ENCODE measurements at regions not wholly inside any gene's neighbourhood (a gene's known extent, or its start where the extent isn't known, plus 50 kb on each side); places are given as distances from the start of the nearest gene placed in this dataset.

DNA sequence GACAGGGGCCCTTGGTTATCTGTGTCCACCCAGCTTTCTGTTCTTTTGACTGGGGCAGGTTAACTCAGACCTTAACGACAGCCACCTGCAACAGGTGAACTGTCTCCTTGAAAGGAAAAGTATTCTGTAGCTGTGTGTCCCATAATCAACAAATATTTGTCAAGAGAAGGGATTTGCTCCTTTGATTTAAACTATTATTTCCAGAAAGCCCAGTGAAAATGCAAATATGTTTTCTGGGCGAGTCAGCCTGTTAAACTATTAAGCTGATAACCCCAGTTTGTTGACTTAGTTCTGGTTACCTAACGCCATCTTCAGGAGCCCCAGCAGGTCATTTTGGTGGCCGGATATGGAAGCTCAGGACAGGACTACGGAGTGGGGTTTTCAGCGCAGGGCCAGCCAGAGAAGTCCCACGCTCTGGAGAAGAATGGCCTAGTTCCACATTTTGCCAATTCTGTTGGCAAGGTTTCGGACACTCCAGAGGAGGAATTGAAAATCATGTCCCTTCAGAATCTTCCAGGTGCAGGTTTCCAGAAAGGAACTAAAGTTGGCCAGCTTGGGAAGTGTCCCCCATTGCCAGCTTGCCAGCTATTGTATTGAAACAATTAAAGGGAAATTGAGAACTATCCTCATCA lies 54.5 kb downstream of the ADRA2A start:
- no peak for DNase-seq

DNA sequence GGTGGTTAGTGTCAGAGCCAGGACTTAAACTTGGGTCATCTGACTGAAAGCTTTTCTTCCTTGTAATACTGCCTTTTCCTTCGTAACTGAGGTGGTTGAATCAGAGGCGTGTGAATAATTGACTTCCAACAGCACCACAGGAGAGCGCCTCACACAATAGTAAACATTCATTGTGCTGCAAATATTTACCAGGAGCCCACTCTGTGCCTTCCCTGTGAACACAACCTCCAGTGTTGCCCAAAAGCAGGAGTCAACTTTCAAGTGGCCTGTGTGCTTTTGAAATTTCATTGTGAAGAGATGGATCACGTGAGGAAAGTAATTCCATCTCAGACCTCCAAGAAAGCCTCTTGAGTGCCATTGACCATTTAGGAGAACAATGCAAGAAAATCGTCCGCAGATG lies 60.2 kb downstream of the ADRA2A start:
- DNase-seq: no peak

DNA sequence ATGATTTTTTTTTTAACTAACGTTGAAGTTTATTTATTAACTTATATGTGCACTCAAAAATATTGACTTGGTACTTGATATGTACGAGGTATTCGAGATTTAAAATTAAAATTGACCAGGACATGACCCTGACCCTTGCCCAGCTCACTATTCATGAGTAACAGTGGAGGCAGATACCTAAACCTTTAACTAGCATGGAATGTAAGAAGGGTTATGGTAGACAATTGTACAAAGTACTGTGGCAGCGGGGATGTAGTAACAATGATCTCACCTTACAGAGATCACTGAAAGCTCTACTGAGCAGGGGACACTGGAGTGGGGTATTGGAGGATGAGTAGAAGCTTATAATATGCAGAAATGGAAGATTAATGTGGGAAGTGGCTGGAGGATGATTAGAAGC lies 60.8 kb downstream of the ADRA2A start:
- DNase-seq: no peak

DNA sequence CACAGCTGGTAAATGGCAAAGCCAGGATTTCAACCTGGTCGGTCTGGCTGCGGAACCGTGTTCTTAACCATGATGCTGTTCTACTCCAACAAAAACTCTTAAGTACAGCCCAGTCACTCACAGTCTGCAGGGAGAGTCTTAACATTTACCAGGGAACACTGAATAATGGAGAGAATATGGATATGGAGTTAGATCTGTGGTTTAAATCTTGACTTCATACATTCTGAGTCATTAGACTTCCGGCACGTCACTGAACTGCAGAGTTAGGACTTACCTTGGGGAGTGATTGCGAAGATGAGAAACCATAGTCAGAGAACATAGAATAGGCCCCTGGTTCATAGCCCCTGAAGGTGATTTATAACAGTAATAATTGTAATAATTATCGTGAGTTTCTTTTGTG lies 61.7 kb downstream of the ADRA2A start:
- no peak for DNase-seq

GRCh38 chr10:111139567-111139966 lies 62.7 kb downstream of the ADRA2A start:
- DNase-seq: no peak

- no peak for DNase-seq
Observed at GRCh38 chr10:111142092-111142768, 65.4 kb downstream of the ADRA2A start.

GRCh38 chr10:111146025-111146640 lies 69.3 kb downstream of the ADRA2A start:
- DNase-seq: no peak

GRCh38 chr10:111148025-111148424 lies 71.2 kb downstream of the ADRA2A start:
- DNase-seq: no peak

DNA sequence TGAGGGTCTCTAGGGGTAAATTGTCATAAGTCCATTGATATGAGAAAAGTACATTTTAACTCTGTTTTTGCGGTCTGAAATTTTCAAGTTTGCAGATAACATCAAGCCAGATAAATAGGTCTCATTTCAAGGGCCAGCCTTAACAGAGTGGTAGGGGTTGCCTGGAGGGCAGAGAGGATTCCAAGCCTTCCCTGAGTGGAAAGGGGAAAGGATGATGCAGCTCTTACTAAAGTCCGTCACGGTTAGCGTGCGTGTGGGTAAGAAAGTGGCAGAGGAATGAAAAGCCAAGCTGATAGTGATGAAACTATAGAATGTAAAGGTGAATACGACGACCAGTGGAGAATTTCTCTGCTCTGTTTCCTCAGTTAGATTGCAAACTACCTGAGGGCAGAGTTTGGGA lies 71.6 kb downstream of the ADRA2A start:
- DNase-seq: no peak

GRCh38 chr10:111150691-111151090 lies 73.9 kb downstream of the ADRA2A start:
- DNase-seq: no peak

GRCh38 chr10:111151595-111152307 lies 74.9 kb downstream of the ADRA2A start:
- DNase-seq: no peak

GRCh38 chr10:111156754-111157153 lies 79.9 kb downstream of the ADRA2A start:
- no peak for DNase-seq

DNA sequence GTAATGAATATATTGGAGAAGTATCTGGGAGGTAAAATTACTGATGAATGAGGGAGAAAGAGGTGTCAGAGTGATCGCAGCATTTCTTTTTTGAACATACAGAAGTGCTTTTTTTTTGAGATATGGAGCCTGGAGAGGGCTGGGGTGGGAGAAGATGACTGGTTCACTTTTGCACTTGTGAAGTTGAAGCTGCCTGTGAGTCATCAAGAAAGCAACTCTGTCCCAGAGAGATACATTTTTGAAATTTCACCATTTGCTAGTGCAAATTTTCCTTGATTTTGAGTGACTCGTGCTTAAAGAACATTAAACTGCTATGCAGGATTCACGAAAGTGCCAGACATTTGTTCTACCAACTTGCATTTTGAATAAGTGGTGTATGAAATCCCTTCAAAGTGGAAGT lies 81.8 kb downstream of the ADRA2A start:
- no peak for DNase-seq

DNA sequence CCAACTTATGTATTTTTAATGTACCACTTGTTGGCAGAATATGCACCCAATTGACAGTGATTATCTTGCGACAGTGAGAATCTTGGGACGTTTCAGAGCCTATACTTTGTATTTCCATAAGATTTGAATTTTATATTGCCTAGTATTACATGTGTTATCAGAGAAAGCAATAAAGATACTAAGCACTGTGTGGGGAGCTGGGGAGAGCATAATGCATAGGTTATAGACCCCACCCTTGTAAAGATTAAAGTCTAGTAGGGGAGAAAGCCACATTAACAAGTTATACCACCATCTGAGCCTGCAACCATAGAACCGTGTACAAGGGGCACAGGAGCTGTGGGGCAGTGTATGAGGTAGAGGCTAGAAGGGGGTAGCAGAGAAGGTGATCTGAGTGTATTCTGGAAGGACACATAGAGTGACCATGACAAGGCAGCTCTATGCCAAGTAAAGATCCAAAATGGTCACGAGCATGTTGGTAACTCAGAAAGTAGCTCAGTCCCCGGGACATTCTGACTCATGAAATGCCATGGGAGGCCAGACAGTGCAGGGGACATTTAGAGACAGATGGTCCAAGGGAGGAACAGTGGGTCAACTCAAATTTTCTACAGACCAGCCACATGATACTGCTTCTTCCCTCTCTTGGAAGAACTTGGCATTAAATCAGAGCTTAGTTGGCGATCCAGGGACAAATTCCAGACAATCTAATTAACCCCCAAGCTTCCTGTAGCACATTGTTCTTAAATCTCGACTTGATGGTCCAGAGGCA lies 84.5 kb downstream of the ADRA2A start:
- no peak for DNase-seq

GRCh38 chr10:111171183-111171582 lies 94.4 kb downstream of the ADRA2A start:
- no peak for DNase-seq

DNA sequence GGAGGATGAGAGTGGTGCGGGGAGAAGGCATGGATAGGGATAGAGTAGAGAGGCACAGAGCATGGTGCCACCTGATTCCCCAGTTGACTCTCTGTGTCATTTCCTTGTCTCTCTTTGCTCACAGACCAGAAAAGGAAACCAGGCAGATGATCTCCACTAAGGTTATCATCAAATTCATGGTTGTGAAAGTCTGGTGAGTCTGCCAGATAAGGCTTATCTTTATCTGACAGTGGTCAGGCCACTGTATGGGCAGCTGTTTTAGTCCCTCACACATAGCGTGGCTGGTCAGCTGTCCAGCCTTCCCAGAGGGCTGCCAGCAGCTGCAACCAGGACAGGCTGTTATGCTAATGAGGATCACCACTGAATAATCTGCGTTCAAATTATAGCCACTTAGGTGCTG lies 99.0 kb downstream of the ADRA2A start:
- no peak for DNase-seq

DNA sequence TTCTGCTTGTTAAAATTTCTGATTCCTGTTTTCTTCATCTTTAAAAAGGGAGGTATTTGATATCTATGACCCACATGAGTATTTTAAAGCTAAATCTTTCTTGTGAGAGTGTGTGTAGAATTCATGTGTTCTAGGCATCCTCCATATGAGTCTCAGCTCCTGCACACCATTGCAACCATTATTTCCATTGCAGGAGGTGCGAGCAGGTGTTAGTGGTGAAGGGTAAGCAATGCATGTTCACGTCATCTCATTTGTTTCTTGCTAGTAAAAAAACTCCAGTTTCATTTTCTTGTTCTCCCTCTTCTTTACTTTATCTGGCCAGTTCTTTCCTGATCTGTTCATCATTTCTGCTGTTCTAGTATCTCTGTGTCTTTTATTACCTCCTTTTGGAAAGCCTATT lies 100.5 kb downstream of the ADRA2A start:
- DNase-seq: no peak

- DNase-seq: no peak
Observed at GRCh38 chr10:111179514-111179913, 102.7 kb downstream of the ADRA2A start.

DNA sequence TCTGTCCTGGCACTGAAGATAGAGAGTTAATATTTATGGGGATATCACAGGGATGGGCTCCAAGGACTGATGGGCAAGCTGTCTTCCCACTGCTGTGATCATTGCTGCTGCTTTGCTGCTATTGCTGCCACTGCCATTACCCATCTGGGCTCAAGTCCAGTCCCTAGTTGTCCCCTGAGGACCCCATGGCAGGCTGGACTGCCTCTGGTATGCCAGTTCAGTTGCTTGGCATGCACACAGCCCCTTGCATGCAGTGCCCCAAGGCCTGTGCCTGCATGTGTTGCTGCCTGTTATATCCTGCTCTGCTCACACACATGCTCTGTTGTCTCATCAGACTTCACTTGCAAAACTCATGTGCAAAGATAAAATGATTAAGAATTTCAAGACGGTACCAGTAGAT lies 109.5 kb downstream of the ADRA2A start:
- no peak for DNase-seq

DNA sequence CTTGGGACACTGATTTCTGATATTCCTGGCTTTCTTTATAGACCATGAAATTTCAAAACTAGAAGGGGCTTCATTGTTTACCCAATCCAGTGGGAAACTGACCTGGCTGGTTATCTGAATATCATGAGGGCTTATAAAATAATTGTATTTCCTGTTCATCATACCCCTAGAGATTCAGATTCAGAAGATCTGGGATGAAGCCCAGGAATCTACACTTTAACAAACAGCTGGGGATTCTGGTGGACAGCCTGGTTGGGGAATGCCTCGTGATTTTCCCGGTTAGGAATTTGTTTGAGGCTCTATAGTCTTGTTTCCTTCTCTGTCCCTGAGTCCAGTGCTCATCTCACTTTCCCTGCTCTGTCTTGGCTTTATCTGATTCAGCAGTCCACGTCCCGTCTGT lies 110.3 kb downstream of the ADRA2A start:
- DNase-seq: no peak

DNA sequence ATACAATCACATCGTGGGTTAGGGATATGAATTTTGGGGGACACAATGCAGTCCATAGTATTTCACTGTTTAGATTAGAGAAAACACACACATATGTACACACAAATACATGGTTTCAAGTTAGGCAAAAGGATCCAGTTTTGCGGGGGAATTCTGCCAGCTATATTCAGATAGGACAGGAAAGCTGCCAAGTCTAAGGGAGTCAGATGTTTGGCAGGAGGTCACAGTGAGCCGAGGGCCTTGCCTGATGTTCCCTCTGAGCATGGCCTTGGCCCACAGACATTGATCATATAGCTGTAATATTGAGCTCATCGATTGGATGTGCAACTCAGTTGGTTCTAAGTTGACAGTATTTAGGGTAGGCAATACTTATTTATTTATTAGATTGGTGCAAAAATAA lies 122.8 kb downstream of the ADRA2A start:
- DNase-seq: no peak

DNA sequence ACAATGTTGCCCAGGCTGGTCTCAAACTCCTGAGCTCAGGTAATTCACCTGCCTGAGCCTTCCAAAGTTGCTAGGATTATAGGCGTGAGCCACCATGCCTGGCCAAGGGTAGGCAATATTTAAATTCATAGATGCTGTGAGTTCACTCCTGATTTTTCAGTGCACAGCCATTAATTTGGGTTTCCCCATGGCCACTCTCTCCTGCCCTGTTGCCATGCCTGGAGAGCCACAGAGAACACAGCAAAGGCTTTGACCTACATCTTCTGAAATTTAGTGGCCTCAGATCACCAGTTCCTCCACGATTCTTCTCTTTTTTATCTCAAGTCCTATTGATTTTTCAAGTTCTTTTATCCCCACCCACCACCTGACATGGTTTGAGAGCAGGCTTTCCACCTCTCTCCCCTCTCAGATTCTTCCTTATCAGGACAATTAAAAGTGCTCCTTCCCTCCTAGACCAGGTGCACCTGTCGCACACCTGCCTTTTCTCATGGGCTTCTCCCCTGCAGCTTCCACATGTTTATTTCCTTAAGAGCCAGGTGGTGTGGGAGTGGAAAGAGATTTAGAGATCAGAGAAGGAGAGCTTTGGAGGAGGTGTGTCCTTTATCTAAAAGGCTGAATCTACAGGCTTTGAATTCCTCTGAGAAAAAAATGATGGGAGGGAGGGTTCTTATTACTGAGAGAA lies 123.8 kb downstream of the ADRA2A start:
- DNase-seq: no peak

GRCh38 chr10:111203615-111204014 lies 126.8 kb downstream of the ADRA2A start:
- DNase-seq: no peak
